ENCODE measurements at regions not wholly inside any gene's neighbourhood (a gene's known extent, or its start where the extent isn't known, plus 50 kb on each side); places are given as distances from the start of the nearest gene placed in this dataset.
"Not testable (repeated sequence)": the region's sequence is repeated elsewhere in the genome, so short reads cannot be mapped to it uniquely, and the experiment has no call there.

GRCh38 chrX:52585892-52586291, 68.8 kb downstream of the SSX7 start:
- no peak for DNase-seq

- DNase-seq, result no peak
Measured at GRCh38 chrX:52577464-52578173, 60.8 kb upstream of the XAGE1B start.

- no peak for DNase-seq
Measured at GRCh38 chrX:52576946-52577345, 60.1 kb upstream of the XAGE1B start.

- DNase-seq, result no peak
Measured at GRCh38 chrX:52576474-52576873, 59.6 kb upstream of the XAGE1B start.

- peak; percentile 64 for DNase-seq
Measured at GRCh38 chrX:52574416-52575275, 57.8 kb upstream of the XAGE1B start.

- DNase-seq, result not testable (repeated sequence)
Measured at GRCh38 chrX:52568146-52568545, 51.3 kb upstream of the XAGE1B start.
